HEK293 (cell line): ENCODE measurements at regions not wholly inside any gene's neighbourhood (a gene's known extent, or its start where the extent isn't known, plus 50 kb on each side); places are given as distances from the start of the nearest gene placed in this dataset.

Source experiments
- BCL11A ChIP-seq: fragments of 450-650 bp; formaldehyde crosslinking; IDR thresholded peaks from 2 replicates; pipeline ENCODE4 v1.5.1; 2016; ENCODE audit warnings: low read depth, missing biosample characterization, missing genetic modification characterization
- GLIS1 ChIP-seq: fragments of 450-650 bp; formaldehyde crosslinking; IDR thresholded peaks from 2 replicates; pipeline ENCODE4 v1.5.1; 2016; ENCODE audit warnings: missing biosample characterization, missing genetic modification characterization
- HOXA7 ChIP-seq: sonication (generic); formaldehyde crosslinking; IDR thresholded peaks from 2 replicates; pipeline ENCODE4 v1.8.1; 2022; ENCODE audit warnings: missing genetic modification reagents, borderline replicate concordance
- INSM2 ChIP-seq: fragments of 450-650 bp; formaldehyde crosslinking; IDR thresholded peaks from 2 replicates; pipeline ENCODE4 v1.5.1; 2016; ENCODE audit warnings: missing biosample characterization, missing genetic modification characterization
- KLF8 ChIP-seq: fragments of 450-650 bp; formaldehyde crosslinking; IDR thresholded peaks from 2 replicates; pipeline ENCODE4 v1.5.1; 2016; ENCODE audit warnings: missing biosample characterization, missing genetic modification characterization
- KLF9 ChIP-seq: fragments of 450-650 bp; formaldehyde crosslinking; IDR thresholded peaks from 2 replicates; pipeline ENCODE4 v1.5.1; 2016; ENCODE audit warnings: missing biosample characterization, missing genetic modification characterization, low read depth
- OVOL3 ChIP-seq: fragments of 450-650 bp; formaldehyde crosslinking; IDR thresholded peaks from 2 replicates; pipeline ENCODE4 v1.5.1; 2016; ENCODE audit warnings: missing biosample characterization, missing genetic modification characterization
- RBAK ChIP-seq: fragments of 450-650 bp; formaldehyde crosslinking; IDR thresholded peaks from 2 replicates; pipeline ENCODE4 v1.5.1; 2016; ENCODE audit warnings: missing biosample characterization, missing genetic modification characterization
- SCRT1 ChIP-seq: fragments of 450-650 bp; formaldehyde crosslinking; IDR thresholded peaks from 2 replicates; pipeline ENCODE4 v1.5.1; 2016; ENCODE audit warnings: missing biosample characterization, missing genetic modification characterization, borderline replicate concordance
- SP7 ChIP-seq: fragments of 450-650 bp; formaldehyde crosslinking; IDR thresholded peaks from 2 replicates; pipeline ENCODE4 v1.5.1; 2016; ENCODE audit warnings: missing biosample characterization, missing genetic modification characterization
- YY2 ChIP-seq: fragments of 450-650 bp; formaldehyde crosslinking; IDR thresholded peaks from 2 replicates; pipeline ENCODE4 v1.5.1; 2016; ENCODE audit warnings: missing biosample characterization, missing genetic modification characterization
- ZBTB1 ChIP-seq: fragments of 450-650 bp; formaldehyde crosslinking; IDR thresholded peaks from 2 replicates; pipeline ENCODE4 v1.5.1; 2016; ENCODE audit warnings: missing biosample characterization, missing genetic modification characterization
- ZBTB17 ChIP-seq: fragments of 450-650 bp; formaldehyde crosslinking; IDR thresholded peaks from 2 replicates; pipeline ENCODE4 v1.5.1; 2016; ENCODE audit warnings: missing biosample characterization, missing genetic modification characterization
- ZBTB20 ChIP-seq: fragments of 450-650 bp; formaldehyde crosslinking; IDR thresholded peaks from 2 replicates; pipeline ENCODE4 v1.5.1; 2016; ENCODE audit warnings: missing biosample characterization, missing genetic modification characterization
- ZBTB44 ChIP-seq: fragments of 450-650 bp; IDR thresholded peaks from 2 replicates; pipeline ENCODE4 v1.5.1; 2018; ENCODE audit warnings: missing biosample characterization, mild to moderate bottlenecking, missing genetic modification characterization
- ZFP3 ChIP-seq: fragments of 450-650 bp; formaldehyde crosslinking; IDR thresholded peaks from 2 replicates; pipeline ENCODE4 v1.5.1; 2016; ENCODE audit warnings: low read depth, missing biosample characterization, missing genetic modification characterization
- ZIC2 ChIP-seq: fragments of 450-650 bp; formaldehyde crosslinking; IDR thresholded peaks from 2 replicates; pipeline ENCODE4 v1.5.1; 2016; ENCODE audit warnings: missing biosample characterization, missing genetic modification characterization
- ZNF157 ChIP-seq: fragments of 450-650 bp; formaldehyde crosslinking; IDR thresholded peaks from 2 replicates; pipeline ENCODE4 v1.5.1; 2016; ENCODE audit warnings: missing biosample characterization, missing genetic modification characterization
- ZNF175 ChIP-seq: fragments of 450-650 bp; formaldehyde crosslinking; IDR thresholded peaks from 2 replicates; pipeline ENCODE4 v1.5.1; 2016; ENCODE audit warnings: missing biosample characterization, missing genetic modification characterization
- ZNF2 ChIP-seq: fragments of 450-650 bp; formaldehyde crosslinking; IDR thresholded peaks from 2 replicates; pipeline ENCODE4 v1.5.1; 2016; ENCODE audit warnings: missing biosample characterization, missing genetic modification characterization
- ZNF211 ChIP-seq: fragments of 450-650 bp; formaldehyde crosslinking; IDR thresholded peaks from 2 replicates; pipeline ENCODE4 v1.5.1; 2016; ENCODE audit warnings: low read depth, missing biosample characterization, missing genetic modification characterization
- ZNF221 ChIP-seq: fragments of 450-650 bp; formaldehyde crosslinking; IDR thresholded peaks from 2 replicates; pipeline ENCODE4 v1.5.1; 2017; ENCODE audit warnings: missing biosample characterization, missing genetic modification characterization, borderline replicate concordance
- ZNF292 ChIP-seq: fragments of 450-650 bp; formaldehyde crosslinking; IDR thresholded peaks from 2 replicates; pipeline ENCODE4 v1.5.1; 2016; ENCODE audit warnings: low read depth, missing biosample characterization, missing genetic modification characterization, borderline replicate concordance
- ZNF302 ChIP-seq: fragments of 450-650 bp; formaldehyde crosslinking; IDR thresholded peaks from 2 replicates; pipeline ENCODE4 v1.5.1; 2016; ENCODE audit warnings: missing biosample characterization, missing genetic modification characterization, low read depth
- ZNF341 ChIP-seq: fragments of 450-650 bp; formaldehyde crosslinking; IDR thresholded peaks from 2 replicates; pipeline ENCODE4; 2016; ENCODE audit warnings: low read depth, missing biosample characterization, missing genetic modification characterization
- ZNF37A ChIP-seq: fragments of 450-650 bp; IDR thresholded peaks from 2 replicates; pipeline ENCODE4 v1.5.1; 2018; ENCODE audit warnings: missing biosample characterization, missing genetic modification characterization
- ZNF404 ChIP-seq: fragments of 450-650 bp; formaldehyde crosslinking; IDR thresholded peaks from 2 replicates; pipeline ENCODE4 v1.5.1; 2017; ENCODE audit warnings: missing biosample characterization, missing genetic modification characterization
- ZNF423 ChIP-seq: fragments of 450-650 bp; formaldehyde crosslinking; IDR thresholded peaks from 2 replicates; pipeline ENCODE4 v1.5.1; 2016; ENCODE audit warnings: missing biosample characterization, missing genetic modification characterization
- ZNF426 ChIP-seq: fragments of 450-650 bp; formaldehyde crosslinking; IDR thresholded peaks from 2 replicates; pipeline ENCODE4 v1.5.1; 2017; ENCODE audit warnings: missing biosample characterization, missing genetic modification characterization, mild to moderate bottlenecking, inconsistent platforms, moderate library complexity
- ZNF48 ChIP-seq: fragments of 450-650 bp; formaldehyde crosslinking; IDR thresholded peaks from 2 replicates; pipeline ENCODE4 v1.5.1; 2016; ENCODE audit warnings: missing biosample characterization, missing genetic modification characterization
- ZNF510 ChIP-seq: fragments of 450-650 bp; formaldehyde crosslinking; IDR thresholded peaks from 2 replicates; pipeline ENCODE4 v1.5.1; 2018; ENCODE audit warnings: mild to moderate bottlenecking, missing genetic modification characterization, missing biosample characterization; ENCODE audit not compliant: insufficient replicate concordance
- ZNF530 ChIP-seq: fragments of 450-650 bp; formaldehyde crosslinking; IDR thresholded peaks from 2 replicates; pipeline ENCODE4 v1.5.1; 2016; ENCODE audit warnings: low read depth, missing biosample characterization, missing genetic modification characterization
- ZNF596 ChIP-seq: fragments of 450-650 bp; IDR thresholded peaks from 2 replicates; pipeline ENCODE4 v1.5.0; 2018; ENCODE audit warnings: missing biosample characterization, mild to moderate bottlenecking, missing genetic modification characterization, moderate library complexity
- ZNF610 ChIP-seq: fragments of 450-650 bp; formaldehyde crosslinking; IDR thresholded peaks from 2 replicates; pipeline ENCODE4 v1.5.1; 2016; ENCODE audit warnings: missing biosample characterization, missing genetic modification characterization, borderline replicate concordance
- ZNF626 ChIP-seq: fragments of 450-650 bp; sonication (Bioruptor Pico); formaldehyde crosslinking; IDR thresholded peaks from 2 replicates; pipeline ENCODE4 v1.5.1; 2018; ENCODE audit warnings: missing biosample characterization, missing genetic modification characterization, inconsistent platforms
- ZNF629 ChIP-seq: fragments of 450-650 bp; formaldehyde crosslinking; IDR thresholded peaks from 2 replicates; pipeline ENCODE4 v1.5.1; 2017; ENCODE audit warnings: missing biosample characterization, missing genetic modification characterization
- ZNF658 ChIP-seq: fragments of 450-650 bp; formaldehyde crosslinking; IDR thresholded peaks from 2 replicates; pipeline ENCODE4; 2016; ENCODE audit warnings: missing biosample characterization, missing genetic modification characterization
- ZNF785 ChIP-seq: fragments of 450-650 bp; formaldehyde crosslinking; IDR thresholded peaks from 2 replicates; pipeline ENCODE4 v1.5.1; 2016; ENCODE audit warnings: missing biosample characterization, missing genetic modification characterization
- ZNF843 ChIP-seq: fragments of 450-650 bp; formaldehyde crosslinking; IDR thresholded peaks from 2 replicates; pipeline ENCODE4 v1.5.1; 2016; ENCODE audit warnings: missing biosample characterization, missing genetic modification characterization
- TF ChIP-seq, protein P1 (sequence below): fragments of 450-650 bp; formaldehyde crosslinking; IDR thresholded peaks from 2 replicates; pipeline ENCODE4 v1.5.1; 2016; ENCODE audit warnings: missing biosample characterization, missing genetic modification characterization

DNA sequence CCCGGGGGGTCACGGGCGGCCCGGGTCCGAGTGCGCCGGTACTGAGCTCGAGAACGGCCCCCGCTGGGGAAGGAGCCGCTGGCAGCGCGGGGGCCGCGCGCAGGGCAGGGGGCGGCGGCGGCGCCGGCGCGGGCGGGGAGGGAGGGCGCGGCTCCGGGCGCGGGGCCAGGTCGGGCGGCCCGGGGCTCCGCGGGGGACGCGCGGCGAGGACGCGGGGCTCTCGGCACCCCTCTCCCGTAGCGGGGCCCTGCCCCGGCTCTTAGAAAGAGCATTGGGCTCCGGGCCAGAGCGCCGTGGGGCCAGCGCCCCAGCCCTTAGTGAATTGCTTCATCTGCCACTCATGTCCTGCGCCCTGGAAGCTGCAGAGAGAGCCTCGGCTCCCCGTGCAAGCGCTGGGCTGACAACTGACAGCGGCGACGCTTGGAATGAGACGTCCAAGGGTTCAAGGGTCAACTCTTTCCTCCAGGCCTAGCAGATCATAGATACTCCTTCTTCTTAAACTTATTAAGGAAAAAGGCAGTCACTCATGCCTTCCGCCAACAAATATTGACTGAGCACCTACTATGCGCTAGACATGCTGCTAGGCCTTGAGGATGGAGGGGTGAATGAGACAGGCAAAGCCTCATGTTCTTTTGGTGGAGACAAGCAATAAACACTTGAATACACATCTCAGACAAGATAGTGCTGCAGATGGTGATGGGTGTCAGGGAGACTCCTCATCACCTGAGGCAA is 140.8 kb downstream of the SMAD6 start (continued):
- TF ChIP-seq ZNF423 (tag by site-specific recombination) (no peak), ZNF530 (tag by site-specific recombination) (no peak), ZNF404 (tag by site-specific recombination) (no peak), ZNF596 (tag by site-specific recombination) (no peak), ZNF48 (tag by site-specific recombination) (no peak), ZNF843 (tag by site-specific recombination) (no peak), ZNF221 (tag by site-specific recombination) (no peak), ZNF157 (tag by site-specific recombination) (no peak), ZBTB44 (tag by site-specific recombination) (no peak), SP7 (tag by site-specific recombination) (peak; percentile 74), ZNF510 (tag by site-specific recombination) (no peak), ZNF341 (tag by site-specific recombination) (peak; percentile 15; the same call in 1 of the 2 replicates), ZNF610 (tag by site-specific recombination) (no peak), YY2 (no peak), ZBTB17 (tag by site-specific recombination) (peak; percentile 56; the same call in 1 of the 2 replicates), ZNF292 (tag by site-specific recombination) (no peak), BCL11A (tag by site-specific recombination) (peak; percentile 90), ZNF2 (0 out of 2 replicates have a peak, but pooled peaks have one; percentile 21), GLIS1 (tag by site-specific recombination) (peak; percentile 80), KLF9 (tag by site-specific recombination) (no peak), ZIC2 (tag by site-specific recombination) (peak; percentile 27; the same call in 1 of the 2 replicates), ZNF785 (tag by site-specific recombination) (no peak), ZNF37A (tag by site-specific recombination) (no peak), HOXA7 (CRISPR knock-in tag) (no peak), OVOL3 (tag by site-specific recombination) (no peak), ZBTB1 (tag by site-specific recombination) (no peak), KLF8 (tag by site-specific recombination) (0 out of 2 replicates have a peak, but pooled peaks have one; percentile 29), SCRT1 (tag by site-specific recombination) (no peak), ZNF626 (tag by site-specific recombination) (no peak), RBAK (tag by site-specific recombination) (no peak), INSM2 (tag by site-specific recombination) (no peak), ZNF175 (tag by site-specific recombination) (no peak), ZFP3 (no peak), ZNF302 (tag by site-specific recombination) (no peak), ZNF629 (tag by site-specific recombination) (0 out of 2 replicates have a peak, but pooled peaks have one; percentile 11), ZBTB20 (tag by site-specific recombination) (peak; percentile 76), ZNF426 (tag by site-specific recombination) (no peak), ZNF211 (tag by site-specific recombination) (no peak), ZNF658 (no peak)
- TF ChIP-seq, protein P1, sequence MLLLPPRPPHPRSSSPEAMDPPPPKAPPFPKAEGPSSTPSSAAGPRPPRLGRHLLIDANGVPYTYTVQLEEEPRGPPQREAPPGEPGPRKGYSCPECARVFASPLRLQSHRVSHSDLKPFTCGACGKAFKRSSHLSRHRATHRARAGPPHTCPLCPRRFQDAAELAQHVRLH (tag by site-specific recombination) = no peak; the same call in 1 of the 2 replicates
